MM.1S (cell line): ENCODE measurements at regions not wholly inside any gene's neighbourhood (a gene's known extent, or its start where the extent isn't known, plus 50 kb on each side); places are given as distances from the start of the nearest gene placed in this dataset.

Source experiments
- DNase-seq: peaks from one replicate; pipeline ENCODE4 v3.0.0-alpha.2; 2015
- H2AFZ ChIP-seq: fragments of 300-600 bp; sonication (generic); 2 replicates; pipeline ENCODE4 v1.6.0; 2016; ENCODE audit warnings: antibody characterized with exemption, low read length
- H3F3A ChIP-seq: fragments of 300-600 bp; sonication (generic); 2 replicates; pipeline ENCODE4 v1.6.1; 2016; ENCODE audit warnings: mild to moderate bottlenecking, antibody characterized with exemption, low read length, moderate library complexity, mixed read lengths; ENCODE audit not compliant: insufficient read depth
- H3K27ac ChIP-seq: fragments of 300-600 bp; sonication (generic); 2 replicates; pipeline ENCODE4 v1.5.1; 2016; ENCODE audit warnings: mild to moderate bottlenecking, low read length
- H3K27me3 ChIP-seq: fragments of 300-600 bp; sonication (generic); replicated peaks from 2 replicates; pipeline ENCODE4 v1.6.0; 2016; ENCODE audit warnings: low read length; ENCODE audit not compliant: insufficient read depth
- H3K36me3 ChIP-seq: fragments of 300-600 bp; sonication (generic); replicated peaks from 2 replicates; pipeline ENCODE4 v1.6.1; 2016; ENCODE audit warnings: mild to moderate bottlenecking, low read length, mixed read lengths; ENCODE audit not compliant: insufficient read depth
- H3K4me1 ChIP-seq: fragments of 300-600 bp; sonication (generic); 2 replicates; pipeline ENCODE4 v1.6.1; 2016; ENCODE audit warnings: low read length, mixed read lengths
- H3K4me2 ChIP-seq: fragments of 300-600 bp; sonication (generic); 2 replicates; pipeline ENCODE4 v1.6.0; 2016; ENCODE audit warnings: low read depth, low read length
- H3K4me3 ChIP-seq: fragments of 300-600 bp; sonication (generic); 2 replicates; pipeline ENCODE4 v1.5.1; 2016; ENCODE audit warnings: low read length, mixed read lengths
- H3K79me2 ChIP-seq: fragments of 300-600 bp; sonication (generic); 2 replicates; pipeline ENCODE4 v1.6.1; 2016; ENCODE audit warnings: mixed run types, low read length, mixed read lengths
- H3K9ac ChIP-seq: fragments of 300-600 bp; sonication (generic); 2 replicates; pipeline ENCODE4 v1.6.1; 2016; ENCODE audit warnings: low read length, mixed read lengths
- H3K9me2 ChIP-seq: fragments of 300-600 bp; sonication (generic); replicated peaks from 2 replicates; pipeline ENCODE4 v1.6.1; 2016; ENCODE audit warnings: mild to moderate bottlenecking, low read length, mixed read lengths; ENCODE audit not compliant: insufficient read depth
- H3K9me3 ChIP-seq: fragments of 300-600 bp; sonication (generic); replicated peaks from 2 replicates; pipeline ENCODE4 v1.6.1; 2016; ENCODE audit warnings: mild to moderate bottlenecking, low read length, mixed read lengths; ENCODE audit not compliant: insufficient read depth
- H4K20me1 ChIP-seq: fragments of 300-600 bp; sonication (generic); 2 replicates; pipeline ENCODE4 v1.6.1; 2016; ENCODE audit warnings: mild to moderate bottlenecking, low read length, moderate library complexity, mixed read lengths; ENCODE audit not compliant: insufficient read depth
- EZH2 ChIP-seq: fragments of 300-600 bp; sonication (generic); optimal IDR thresholded peaks from 2 replicates; pipeline ENCODE3; 2017; ENCODE audit warnings: low read depth, mild to moderate bottlenecking, antibody characterized with exemption, low read length, mixed read lengths
- EZH2phosphoT487 ChIP-seq: fragments of 300-600 bp; sonication (generic); IDR thresholded peaks from 2 replicates; pipeline ENCODE4 v1.6.1; 2018; ENCODE audit warnings: antibody characterized with exemption, low read length
- TF ChIP-seq, protein P1 (sequence below): fragments of 300-600 bp; sonication (generic); IDR thresholded peaks from 2 replicates; pipeline ENCODE4 v1.5.1; 2016; ENCODE audit warnings: antibody characterized with exemption, low read length, mixed read lengths

DNA sequence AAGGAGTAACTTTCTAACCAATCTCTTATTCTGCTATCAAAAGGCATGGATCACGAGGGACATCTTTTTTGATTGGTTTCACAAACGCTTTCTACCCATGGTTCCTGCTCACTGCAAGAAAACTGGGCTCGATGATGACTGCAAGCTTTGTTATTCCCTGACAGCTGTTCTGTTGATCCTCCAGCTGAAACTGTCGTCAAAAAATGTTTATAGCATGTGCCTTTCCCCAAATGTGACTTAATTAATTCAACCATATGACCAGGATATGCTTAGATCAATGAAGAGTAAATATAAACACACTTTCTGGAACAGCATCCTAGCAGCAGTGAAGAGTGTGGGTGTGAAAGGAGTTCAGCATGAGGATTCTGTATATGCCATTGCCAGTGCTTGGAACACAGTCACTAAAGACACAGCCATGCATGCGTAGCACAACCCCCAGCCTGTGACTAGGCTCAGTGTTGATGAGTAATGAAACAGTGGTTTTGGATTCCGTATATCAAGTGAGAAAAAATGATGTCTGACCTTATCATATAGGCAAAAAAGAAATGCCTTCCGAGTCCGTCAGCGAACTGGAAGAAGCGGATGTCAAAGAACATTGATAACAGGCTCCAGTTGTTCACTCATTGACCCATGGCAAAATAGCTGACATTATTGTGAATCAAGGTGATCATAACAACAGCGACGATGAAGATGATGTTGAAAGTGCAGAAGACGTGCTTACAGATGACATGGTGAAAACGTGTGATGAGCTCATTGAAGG is 347.4 kb downstream of the FGF9 start:
- no peak overlapping the region for H3K4me3 ChIP-seq
- H3K9me2 ChIP-seq = no peaks in the 10 kb centered on the region
- no peak for DNase-seq
- TF ChIP-seq, protein P1, sequence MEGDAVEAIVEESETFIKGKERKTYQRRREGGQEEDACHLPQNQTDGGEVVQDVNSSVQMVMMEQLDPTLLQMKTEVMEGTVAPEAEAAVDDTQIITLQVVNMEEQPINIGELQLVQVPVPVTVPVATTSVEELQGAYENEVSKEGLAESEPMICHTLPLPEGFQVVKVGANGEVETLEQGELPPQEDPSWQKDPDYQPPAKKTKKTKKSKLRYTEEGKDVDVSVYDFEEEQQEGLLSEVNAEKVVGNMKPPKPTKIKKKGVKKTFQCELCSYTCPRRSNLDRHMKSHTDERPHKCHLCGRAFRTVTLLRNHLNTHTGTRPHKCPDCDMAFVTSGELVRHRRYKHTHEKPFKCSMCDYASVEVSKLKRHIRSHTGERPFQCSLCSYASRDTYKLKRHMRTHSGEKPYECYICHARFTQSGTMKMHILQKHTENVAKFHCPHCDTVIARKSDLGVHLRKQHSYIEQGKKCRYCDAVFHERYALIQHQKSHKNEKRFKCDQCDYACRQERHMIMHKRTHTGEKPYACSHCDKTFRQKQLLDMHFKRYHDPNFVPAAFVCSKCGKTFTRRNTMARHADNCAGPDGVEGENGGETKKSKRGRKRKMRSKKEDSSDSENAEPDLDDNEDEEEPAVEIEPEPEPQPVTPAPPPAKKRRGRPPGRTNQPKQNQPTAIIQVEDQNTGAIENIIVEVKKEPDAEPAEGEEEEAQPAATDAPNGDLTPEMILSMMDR = no peak
- no peak for TF ChIP-seq EZH2
- no peak for TF ChIP-seq EZH2phosphoT487
- no peaks in the 10 kb centered on the region for H3K36me3 ChIP-seq
- no peaks in the 10 kb centered on the region for H3K4me1 ChIP-seq
- H3F3A ChIP-seq = no peaks in the 10 kb centered on the region
- no peak overlapping the region for H3K27ac ChIP-seq
- H3K9me3 ChIP-seq = no peaks in the 10 kb centered on the region
- H3K4me2 ChIP-seq = no peak overlapping the region
- H4K20me1 ChIP-seq = no peaks in the 10 kb centered on the region
- no peak overlapping the region for H3K9ac ChIP-seq
- no peaks in the 10 kb centered on the region for H3K79me2 ChIP-seq
- H3K27me3 ChIP-seq = no peaks in the 10 kb centered on the region
- H2AFZ ChIP-seq = no peak overlapping the region

DNA sequence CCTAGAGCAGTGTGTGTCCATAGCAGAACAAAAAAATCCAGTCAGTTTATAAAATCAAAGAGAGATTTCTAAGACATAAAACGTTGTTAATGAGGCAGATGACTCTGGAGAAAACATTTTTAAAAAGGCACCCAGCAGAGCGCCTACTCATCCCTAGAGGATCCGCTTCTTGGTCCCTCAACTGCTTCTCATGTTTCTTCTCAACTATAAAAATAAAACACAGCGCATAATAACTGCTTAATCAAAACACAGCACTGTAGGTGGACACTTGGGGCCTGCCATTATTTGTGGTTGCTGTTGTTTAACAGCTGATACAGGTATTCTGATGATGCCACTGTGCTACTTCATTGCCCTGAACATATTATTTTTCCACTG is 347.9 kb downstream of the FGF9 start:
- no peak for DNase-seq
- Histone ChIP-seq H3K4me2 (no peak overlapping the region), H4K20me1 (no peaks in the 10 kb centered on the region), H3F3A (no peaks in the 10 kb centered on the region), H3K4me1 (no peaks in the 10 kb centered on the region), H3K9me2 (no peaks in the 10 kb centered on the region), H3K36me3 (no peaks in the 10 kb centered on the region), H3K27ac (no peak overlapping the region), H3K9me3 (no peaks in the 10 kb centered on the region), H3K9ac (no peak overlapping the region), H3K79me2 (no peaks in the 10 kb centered on the region), H3K27me3 (no peaks in the 10 kb centered on the region), H3K4me3 (no peak overlapping the region), H2AFZ (no peak overlapping the region)
- TF ChIP-seq EZH2 = no peak
- TF ChIP-seq, protein P1 = no peak
- no peak for TF ChIP-seq EZH2phosphoT487

DNA sequence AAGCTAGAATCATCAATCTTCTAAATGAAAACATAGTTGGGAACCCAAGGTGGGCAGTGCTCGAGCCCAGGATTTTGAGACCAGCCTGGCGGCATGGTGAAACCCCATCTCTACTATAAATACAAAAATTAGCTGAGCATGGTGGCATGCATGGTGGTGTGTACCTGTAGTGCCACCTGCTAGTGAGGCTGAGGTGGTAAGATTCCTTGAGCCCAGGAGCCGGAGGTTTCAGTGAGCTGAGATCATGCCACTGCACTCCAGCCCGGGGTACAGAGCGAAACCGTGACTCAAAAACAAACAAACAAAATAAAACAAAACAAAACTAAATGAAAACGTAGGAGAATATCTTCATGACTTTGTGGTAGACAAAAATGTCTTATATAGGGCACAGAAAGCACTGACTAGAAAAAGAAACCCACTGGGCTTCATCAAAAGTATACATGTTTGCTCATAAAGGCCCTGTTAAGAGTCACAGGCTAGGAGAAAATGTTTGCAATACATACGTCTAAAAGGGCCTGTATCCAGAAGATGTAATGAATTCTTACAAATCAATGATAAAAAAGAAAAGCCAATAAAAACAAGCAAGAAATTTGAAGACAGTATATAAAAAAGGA is 353.6 kb downstream of the FGF9 start:
- Histone ChIP-seq H3K27me3 (no peaks in the 10 kb centered on the region), H3K36me3 (no peaks in the 10 kb centered on the region), H3K9me3 (no peaks in the 10 kb centered on the region), H3K27ac (no peak overlapping the region), H3K4me3 (no peak overlapping the region), H4K20me1 (no peaks in the 10 kb centered on the region), H3K4me1 (no peaks in the 10 kb centered on the region), H3K9me2 (no peaks in the 10 kb centered on the region), H3K9ac (no peak overlapping the region), H3K79me2 (no peaks in the 10 kb centered on the region), H2AFZ (no peak overlapping the region), H3K4me2 (no peak overlapping the region), H3F3A (no peaks in the 10 kb centered on the region)
- no peak for TF ChIP-seq EZH2phosphoT487
- TF ChIP-seq, protein P1 = no peak
- TF ChIP-seq EZH2 = no peak
- no peak for DNase-seq
